ENCODE measurements at regions not wholly inside any gene's neighbourhood (a gene's known extent, or its start where the extent isn't known, plus 50 kb on each side); places are given as distances from the start of the nearest gene placed in this dataset.

DNA sequence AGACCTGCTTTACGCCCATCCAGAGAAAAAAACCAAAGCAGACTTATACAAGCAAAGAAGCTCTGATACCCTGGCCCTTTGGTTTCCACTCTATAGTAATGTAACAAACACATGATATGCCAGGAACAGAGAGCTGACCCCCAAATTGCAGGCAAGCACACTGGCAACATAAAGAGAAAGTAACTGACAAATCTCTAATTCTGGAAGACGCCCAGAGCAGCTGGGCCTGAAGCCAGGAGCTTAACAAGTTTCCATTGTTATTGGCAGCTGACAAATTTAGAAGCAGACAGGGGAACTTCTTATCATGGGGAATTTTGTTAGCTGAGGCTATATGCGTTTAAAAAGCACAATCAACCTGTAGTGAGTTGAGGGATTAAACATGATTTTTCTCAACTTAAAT is 158.0 kb downstream of the DLEU7 start:
- Histone ChIP-seq H3K4me3 (ENCODE audit: low read depth in 1 of 2, low read length in 2 of 2) (no peak overlapping the region), H3K27me3 (ENCODE audit: insufficient read depth, low read length, poor library complexity) (no peaks in the 10 kb centered on the region), H3K4me1 (ENCODE audit: insufficient read depth, low read length) (peaks cover 62% of the 10 kb centered on the region), H3K79me2 (ENCODE audit: insufficient read depth, low read length) (no peaks in the 10 kb centered on the region), H3K4me2 (ENCODE audit: insufficient read depth, low read length) (peak overlapping the region; percentile 52), H3K36me3 (ENCODE audit: insufficient read depth, low read length) (no peaks in the 10 kb centered on the region), H3K9ac (ENCODE audit: low read depth, low read length) (peak overlapping the region; percentile 35), H3K27ac (ENCODE audit: low read length) (peak overlapping the region; percentile 83), H4K20me1 (ENCODE audit: insufficient read depth, low read length) (no peaks in the 10 kb centered on the region), H2AFZ (ENCODE audit: low read depth, low read length) (0 out of 2 replicates have a peak overlapping the region, but pooled peaks have one; percentile 4), H3K9me3 (ENCODE audit: insufficient read depth, low read length, severe bottlenecking) (no peaks in the 10 kb centered on the region)
- DNase-seq (peak; percentile 78), ATAC-seq (ENCODE audit: insufficient read depth, low read depth) (peak; percentile 58)
- TF ChIP-seq, protein P1, sequence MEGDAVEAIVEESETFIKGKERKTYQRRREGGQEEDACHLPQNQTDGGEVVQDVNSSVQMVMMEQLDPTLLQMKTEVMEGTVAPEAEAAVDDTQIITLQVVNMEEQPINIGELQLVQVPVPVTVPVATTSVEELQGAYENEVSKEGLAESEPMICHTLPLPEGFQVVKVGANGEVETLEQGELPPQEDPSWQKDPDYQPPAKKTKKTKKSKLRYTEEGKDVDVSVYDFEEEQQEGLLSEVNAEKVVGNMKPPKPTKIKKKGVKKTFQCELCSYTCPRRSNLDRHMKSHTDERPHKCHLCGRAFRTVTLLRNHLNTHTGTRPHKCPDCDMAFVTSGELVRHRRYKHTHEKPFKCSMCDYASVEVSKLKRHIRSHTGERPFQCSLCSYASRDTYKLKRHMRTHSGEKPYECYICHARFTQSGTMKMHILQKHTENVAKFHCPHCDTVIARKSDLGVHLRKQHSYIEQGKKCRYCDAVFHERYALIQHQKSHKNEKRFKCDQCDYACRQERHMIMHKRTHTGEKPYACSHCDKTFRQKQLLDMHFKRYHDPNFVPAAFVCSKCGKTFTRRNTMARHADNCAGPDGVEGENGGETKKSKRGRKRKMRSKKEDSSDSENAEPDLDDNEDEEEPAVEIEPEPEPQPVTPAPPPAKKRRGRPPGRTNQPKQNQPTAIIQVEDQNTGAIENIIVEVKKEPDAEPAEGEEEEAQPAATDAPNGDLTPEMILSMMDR (IDR thresholded peaks at IDR 0.05; ENCODE audit: borderline replicate concordance, extremely low read depth, low read length, poor library complexity, severe bottlenecking), result no peak
- no peak for TF ChIP-seq EZH2 (IDR thresholded peaks at IDR 0.05; ENCODE audit: borderline replicate concordance, low read depth, low read length, severe bottlenecking)

DNA sequence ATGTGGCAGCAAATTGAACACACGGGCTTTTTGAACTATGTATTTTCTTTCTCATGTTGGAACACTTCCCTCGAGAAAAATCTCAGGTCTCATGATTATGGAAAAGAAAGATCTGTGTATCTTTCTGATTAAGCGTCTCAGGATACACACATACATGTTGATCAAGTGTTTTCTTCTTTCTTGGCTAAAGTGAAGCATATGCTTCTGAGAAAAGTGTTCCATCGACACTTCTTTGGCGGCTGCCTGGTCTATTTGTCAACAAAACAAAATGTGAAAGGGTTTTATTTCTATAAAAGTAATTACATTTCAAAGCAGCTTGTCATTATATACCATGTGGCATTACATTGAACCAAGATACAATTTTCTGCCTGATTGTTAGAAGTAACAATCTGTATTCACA is 157.5 kb downstream of the DLEU7 start:
- Histone ChIP-seq H3K36me3 (ENCODE audit: insufficient read depth, low read length) (no peaks in the 10 kb centered on the region), H4K20me1 (ENCODE audit: insufficient read depth, low read length) (no peaks in the 10 kb centered on the region), H3K4me3 (ENCODE audit: low read depth in 1 of 2, low read length in 2 of 2) (no peak overlapping the region), H3K9me3 (ENCODE audit: insufficient read depth, low read length, severe bottlenecking) (no peaks in the 10 kb centered on the region), H3K27me3 (ENCODE audit: insufficient read depth, low read length, poor library complexity) (no peaks in the 10 kb centered on the region), H3K27ac (ENCODE audit: low read length) (peak overlapping the region; percentile 83), H3K9ac (ENCODE audit: low read depth, low read length) (peak overlapping the region; percentile 35), H2AFZ (ENCODE audit: low read depth, low read length) (no peak overlapping the region), H3K79me2 (ENCODE audit: insufficient read depth, low read length) (no peaks in the 10 kb centered on the region), H3K4me2 (ENCODE audit: insufficient read depth, low read length) (peak overlapping the region; percentile 52), H3K4me1 (ENCODE audit: insufficient read depth, low read length) (peaks cover 67% of the 10 kb centered on the region)
- no peak for DNase-seq
- ATAC-seq (ENCODE audit: insufficient read depth, low read depth), result no peak
- TF ChIP-seq EZH2 (IDR thresholded peaks at IDR 0.05; ENCODE audit: borderline replicate concordance, low read depth, low read length, severe bottlenecking), result no peak

DNA sequence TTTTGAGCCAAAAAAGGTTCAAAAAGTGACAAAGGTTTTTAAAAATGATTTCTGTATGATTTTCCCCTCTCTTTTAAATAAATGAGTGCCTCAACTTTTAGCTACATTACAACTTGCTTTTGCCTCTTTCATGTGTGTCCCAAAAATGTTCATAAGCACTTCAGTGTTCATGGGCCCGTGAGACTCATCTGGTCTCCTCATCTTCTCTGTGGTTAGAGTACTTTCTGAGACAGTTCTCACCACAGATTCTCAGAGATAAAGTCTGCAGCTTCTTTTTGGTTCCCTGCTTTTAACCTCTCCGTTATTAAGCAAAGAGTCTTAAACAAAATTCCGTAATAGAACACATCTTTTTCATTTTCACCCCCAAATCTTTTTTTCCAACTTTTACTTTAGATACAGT is 156.9 kb downstream of the DLEU7 start:
- Histone ChIP-seq H3K79me2 (ENCODE audit: insufficient read depth, low read length) (no peaks in the 10 kb centered on the region), H3K4me3 (ENCODE audit: low read depth in 1 of 2, low read length in 2 of 2) (peak overlapping the region in 1 of 2 experiments; percentile 40; a peak in 2 of 4 replicates), H3K4me2 (ENCODE audit: insufficient read depth, low read length) (peak overlapping the region; percentile 52), H3K4me1 (ENCODE audit: insufficient read depth, low read length) (peaks cover 73% of the 10 kb centered on the region), H3K36me3 (ENCODE audit: insufficient read depth, low read length) (no peaks in the 10 kb centered on the region), H3K27me3 (ENCODE audit: insufficient read depth, low read length, poor library complexity) (no peaks in the 10 kb centered on the region), H3K27ac (ENCODE audit: low read length) (peak overlapping the region; percentile 83), H3K9ac (ENCODE audit: low read depth, low read length) (peak overlapping the region; percentile 35), H2AFZ (ENCODE audit: low read depth, low read length) (no peak overlapping the region), H4K20me1 (ENCODE audit: insufficient read depth, low read length) (no peaks in the 10 kb centered on the region), H3K9me3 (ENCODE audit: insufficient read depth, low read length, severe bottlenecking) (no peaks in the 10 kb centered on the region)
- ATAC-seq (ENCODE audit: insufficient read depth, low read depth) (peak; percentile 94), DNase-seq (peak; percentile 82)
- no peak for TF ChIP-seq EZH2 (IDR thresholded peaks at IDR 0.05; ENCODE audit: borderline replicate concordance, low read depth, low read length, severe bottlenecking)
- TF ChIP-seq, protein P1 (IDR thresholded peaks at IDR 0.05; ENCODE audit: borderline replicate concordance, extremely low read depth, low read length, poor library complexity, severe bottlenecking), result no peak

DNA sequence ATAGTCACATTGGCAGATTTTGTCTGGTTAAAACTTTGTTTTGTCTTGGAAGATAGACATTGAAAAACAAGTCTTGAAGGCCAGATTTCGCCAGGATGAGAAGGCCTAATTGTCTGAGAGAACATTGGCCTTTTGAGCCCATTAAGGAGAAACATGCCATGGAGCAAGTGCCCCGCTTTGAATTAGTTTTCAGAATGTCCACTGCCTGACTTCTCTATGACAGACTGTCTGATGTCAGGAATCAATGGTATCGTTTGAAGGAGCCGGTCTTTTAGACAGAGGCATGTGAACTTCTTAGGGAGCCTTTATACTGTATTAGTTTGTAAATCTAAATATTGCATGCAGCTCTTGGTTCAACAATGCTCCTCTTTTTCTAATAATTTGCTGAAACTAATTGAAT is 155.9 kb downstream of the DLEU7 start:
- H3K27ac ChIP-seq (ENCODE audit: low read length), result peak overlapping the region; percentile 83
- TF ChIP-seq, protein P1 (IDR thresholded peaks at IDR 0.05; ENCODE audit: borderline replicate concordance, extremely low read depth, low read length, poor library complexity, severe bottlenecking), result no peak
- TF ChIP-seq EZH2 (IDR thresholded peaks at IDR 0.05; ENCODE audit: borderline replicate concordance, low read depth, low read length, severe bottlenecking), result no peak
- no peaks in the 10 kb centered on the region for H3K36me3 ChIP-seq (ENCODE audit: insufficient read depth, low read length)
- no peaks in the 10 kb centered on the region for H3K27me3 ChIP-seq (ENCODE audit: insufficient read depth, low read length, poor library complexity)
- no peaks in the 10 kb centered on the region for H4K20me1 ChIP-seq (ENCODE audit: insufficient read depth, low read length)
- no peak overlapping the region for H2AFZ ChIP-seq (ENCODE audit: low read depth, low read length)
- H3K4me1 ChIP-seq (ENCODE audit: insufficient read depth, low read length), result peaks cover 80% of the 10 kb centered on the region
- H3K79me2 ChIP-seq (ENCODE audit: insufficient read depth, low read length), result no peaks in the 10 kb centered on the region
- H3K4me3 ChIP-seq (ENCODE audit: low read depth in 1 of 2, low read length in 2 of 2), result no peak overlapping the region
- peak overlapping the region; percentile 35; the same call in 1 of the 2 replicates for H3K9ac ChIP-seq (ENCODE audit: low read depth, low read length)
- H3K9me3 ChIP-seq (ENCODE audit: insufficient read depth, low read length, severe bottlenecking), result no peaks in the 10 kb centered on the region
- ATAC-seq (ENCODE audit: insufficient read depth, low read depth) (no peak), DNase-seq (no peak)
- H3K4me2 ChIP-seq (ENCODE audit: insufficient read depth, low read length), result peak overlapping the region; percentile 52; the same call in 1 of the 2 replicates
